Erythroblast (primary cell): ENCODE measurements at regions not wholly inside any gene's neighbourhood (a gene's known extent, or its start where the extent isn't known, plus 50 kb on each side); places are given as distances from the start of the nearest gene placed in this dataset.

Source experiments
- GATA1 ChIP-seq: IDR thresholded peaks from 2 replicates; pipeline ENCODE4 v1.6.1; 2011; ENCODE audit warnings: low read depth, mild to moderate bottlenecking, control low read depth, low read length, moderate library complexity
- POLR2A ChIP-seq: IDR thresholded peaks from 2 replicates; pipeline ENCODE4 v1.6.1; 2011; ENCODE audit warnings: mild to moderate bottlenecking, low read length

DNA sequence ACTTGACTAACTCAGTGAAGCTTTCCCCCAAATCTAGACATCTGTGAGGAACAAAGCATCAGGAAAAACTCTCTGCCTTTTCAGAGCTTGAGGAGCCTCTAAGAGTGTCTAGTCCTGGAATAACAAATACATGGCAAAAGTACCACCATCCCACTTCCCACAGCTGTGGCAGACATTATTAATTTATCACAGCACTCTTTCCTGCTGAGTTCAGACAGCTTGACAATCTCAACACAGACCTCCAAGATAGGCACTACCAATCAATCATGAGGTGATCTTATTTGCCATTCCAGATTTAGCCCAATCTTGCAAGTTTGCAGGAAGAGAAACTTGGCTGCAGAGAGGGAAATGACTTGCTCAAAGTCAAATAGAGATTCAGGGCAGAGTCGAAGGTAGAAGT, 202.8 kb downstream of the MN1 start:
- TF ChIP-seq GATA1 (no peak), POLR2A (no peak)
